ENCODE measurements at regions not wholly inside any gene's neighbourhood (a gene's known extent, or its start where the extent isn't known, plus 50 kb on each side); places are given as distances from the start of the nearest gene placed in this dataset.
A peak's percentile ranks its signal among the peaks of the same experiment; 100 is the strongest.

- Histone ChIP-seq H3K36me3 (no peaks in the 10 kb centered on the region), H3K27ac (peak overlapping the region in 1 of 2 donors; percentile 28), H3K4me3 (no peak overlapping the region), H3K9me3 (no peaks in the 10 kb centered on the region), H3K27me3 (no peaks in the 10 kb centered on the region), H3K4me1 (no peaks in the 10 kb centered on the region)
- DNase-seq, result no peak
- TF ChIP-seq CTCF (IDR thresholded peaks at IDR 0.05), result no peak
- TF ChIP-seq POLR2A (IDR thresholded peaks at IDR 0.05), result no peak
- intact Hi-C loops (cut with DNase I; ENCODE audit: low total_unique reads), result no loop called here
These were observed 206.0 kb upstream of the TNP1 start for GRCh38 chr2:217065695-217066405.

DNA sequence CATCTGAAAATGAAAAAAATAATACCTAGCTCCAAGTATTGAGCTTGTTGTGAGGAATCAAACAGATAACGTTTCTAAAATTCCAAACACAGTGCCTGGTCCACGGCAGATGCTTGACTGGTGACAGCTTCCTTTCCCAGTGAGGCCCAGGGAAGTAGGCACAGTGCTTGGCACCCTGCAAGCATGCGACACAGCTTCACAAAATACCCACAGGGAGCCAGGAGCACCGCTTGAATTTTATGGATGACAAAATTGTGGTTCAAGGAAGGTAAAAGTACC lies 205.1 kb upstream of the TNP1 start:
- TF ChIP-seq POLR2A (IDR thresholded peaks at IDR 0.05), result no peak

DNA sequence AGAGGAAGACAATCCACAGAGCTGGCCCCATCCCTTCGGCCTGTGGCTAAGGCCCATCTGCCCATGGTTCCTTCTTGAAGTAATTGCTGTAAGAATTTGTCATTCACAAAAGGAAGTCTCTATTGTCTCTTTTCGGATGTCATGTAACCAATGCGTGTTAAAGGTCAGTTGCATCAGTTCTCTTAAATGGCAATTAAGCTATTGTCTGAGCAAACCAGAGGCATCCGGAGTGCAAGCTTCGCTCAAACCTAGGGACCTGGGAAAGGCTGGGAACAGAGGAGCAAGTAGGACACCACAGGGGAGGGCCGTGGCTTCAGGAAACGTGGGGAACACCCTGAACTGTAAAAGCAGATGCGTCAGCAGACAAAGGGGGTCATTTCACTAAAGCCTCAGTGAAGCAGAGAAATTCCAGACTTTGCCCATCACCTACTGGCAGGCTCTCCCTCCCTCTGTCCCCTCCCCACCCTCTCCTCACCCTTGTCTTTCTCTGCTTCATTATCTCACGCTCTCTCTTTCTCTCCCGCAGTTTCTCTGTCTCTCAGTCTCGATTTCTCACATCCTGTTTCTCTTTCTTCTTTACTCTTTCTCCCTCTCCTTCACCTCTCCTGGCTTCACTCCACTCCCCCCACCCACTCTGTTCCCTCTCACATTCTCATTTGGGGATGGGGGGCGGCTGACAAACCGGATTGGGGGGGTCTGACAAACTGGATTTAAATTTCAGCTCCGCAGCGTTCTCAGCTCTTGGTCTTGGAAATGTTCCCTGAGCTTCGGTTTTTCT lies 204.6 kb upstream of the TNP1 start:
- H3K4me3 ChIP-seq, result peak overlapping the region; percentile 18 to 29
- no peaks in the 10 kb centered on the region for H3K9me3 ChIP-seq
- no peaks in the 10 kb centered on the region for H3K4me1 ChIP-seq
- no peak for TF ChIP-seq CTCF (IDR thresholded peaks at IDR 0.05)
- TF ChIP-seq POLR2A (IDR thresholded peaks at IDR 0.05), result no peak
- intact Hi-C loops (cut with DNase I; ENCODE audit: low total_unique reads), result no loop called here
- H3K36me3 ChIP-seq, result no peaks in the 10 kb centered on the region
- H3K27me3 ChIP-seq, result no peaks in the 10 kb centered on the region
- H3K27ac ChIP-seq, result peak overlapping the region; percentile 53 to 66
- peak; percentile 54 for DNase-seq

More for the DNA sequence above, 205.1 kb upstream of the TNP1 start:
- no peak for DNase-seq
- H3K4me3 ChIP-seq, result peak overlapping the region; percentile 18 to 29
- H3K4me1 ChIP-seq, result no peaks in the 10 kb centered on the region
- no peaks in the 10 kb centered on the region for H3K36me3 ChIP-seq
- H3K27me3 ChIP-seq, result no peaks in the 10 kb centered on the region
- intact Hi-C loops (cut with DNase I; ENCODE audit: low total_unique reads), result no loop called here
- H3K9me3 ChIP-seq, result no peaks in the 10 kb centered on the region
- H3K27ac ChIP-seq, result peak overlapping the region; percentile 53 to 66

GRCh38 chr2:217063238-217063755 lies 203.4 kb upstream of the TNP1 start:
- no peak for DNase-seq
- Histone ChIP-seq H3K9me3 (no peaks in the 10 kb centered on the region), H3K27ac (peak overlapping the region; percentile 15 to 30), H3K27me3 (no peaks in the 10 kb centered on the region), H3K36me3 (no peaks in the 10 kb centered on the region), H3K4me3 (no peak overlapping the region), H3K4me1 (no peaks in the 10 kb centered on the region)
- intact Hi-C loops (cut with DNase I; ENCODE audit: low total_unique reads), result no loop called here
- TF ChIP-seq POLR2A (IDR thresholded peaks at IDR 0.05) (no peak), CTCF (IDR thresholded peaks at IDR 0.05) (no peak)

DNA sequence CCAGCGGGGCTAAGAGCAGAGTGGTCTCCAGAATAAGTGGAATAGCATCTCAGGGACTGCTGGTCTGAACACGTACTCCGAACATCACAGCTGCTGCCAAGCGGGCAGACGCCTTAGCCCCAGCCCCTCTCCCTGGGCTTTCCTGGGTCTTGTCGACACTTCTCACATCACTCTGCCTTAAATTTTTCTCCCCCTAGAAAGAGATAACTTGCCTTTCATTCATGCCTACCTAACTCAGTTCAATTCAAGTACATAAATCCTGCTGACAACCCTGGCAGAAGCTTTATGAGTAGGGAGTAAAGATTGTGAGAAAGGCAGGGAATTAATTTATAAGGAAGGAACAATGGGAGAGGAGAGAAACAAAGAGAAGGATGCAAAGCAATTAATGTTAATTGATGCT lies 202.9 kb upstream of the TNP1 start:
- H3K27ac ChIP-seq, result peak overlapping the region; percentile 15 to 18
- no peaks in the 10 kb centered on the region for H3K4me1 ChIP-seq
- no peak for DNase-seq
- no peak for TF ChIP-seq POLR2A (IDR thresholded peaks at IDR 0.05)
- TF ChIP-seq CTCF (IDR thresholded peaks at IDR 0.05), result no peak
- intact Hi-C loops (cut with DNase I; ENCODE audit: low total_unique reads), result no loop called here
- no peak overlapping the region for H3K4me3 ChIP-seq
- no peaks in the 10 kb centered on the region for H3K9me3 ChIP-seq
- H3K27me3 ChIP-seq, result no peaks in the 10 kb centered on the region
- H3K36me3 ChIP-seq, result no peaks in the 10 kb centered on the region

All from uterus (tissue), 3 donors.